Caco-2 (cell line): ENCODE measurements at regions not wholly inside any gene's neighbourhood (a gene's known extent, or its start where the extent isn't known, plus 50 kb on each side); places are given as distances from the start of the nearest gene placed in this dataset.

ENCODE experiments used
- BruUV-seq: library from RNA; stranded (reverse); fragments of 400-500 nt; replicated peaks from 2 replicates; lab custom pipeline; 2021; lab: Mats Ljungman, UMichigan
- CTCF ChIA-PET: fragments of 300-600 bp; sonication (Branson Sonifier 250); formaldehyde crosslinking; loops from one replicate; lab custom pipeline; 2022; ENCODE audit warnings: antibody characterized with exemption; lab: Charles Lee
- POLR2A ChIA-PET: fragments of 300-600 bp; sonication (Branson Sonifier 250); formaldehyde crosslinking; loops from one replicate; lab custom pipeline; 2022; ENCODE audit warnings: antibody characterized with exemption; lab: Charles Lee
- DNase-seq, 2 experiments: peaks; one replicate each; pipeline versions ENCODE4 v3.0.0 to v3.0.0-alpha.2; 2020 to 2022
- H3K27me3 ChIP-seq: replicated peaks from 2 replicates; pipeline ENCODE4 v1.6.0; 2011; ENCODE audit warnings: low read length; ENCODE audit not compliant: control insufficient read depth, insufficient read depth
- H3K36me3 ChIP-seq: 2 replicates; pipeline ENCODE4 v1.5.1; 2011; ENCODE audit warnings: low read length; ENCODE audit not compliant: control insufficient read depth, insufficient read depth
- H3K4me1 ChIP-seq: fragments of 250-450 bp; sonication (Bioruptor Pico); 2 replicates; pipeline ENCODE4 v1.5.1; 2020; ENCODE audit warnings: mild to moderate bottlenecking
- H3K4me3 ChIP-seq: 2 replicates; pipeline ENCODE4 v1.5.1; 2011; ENCODE audit warnings: low read depth, mild to moderate bottlenecking, control low read depth, low read length
- H3K9me3 ChIP-seq: fragments of 250-450 bp; sonication (Bioruptor Pico); 2 replicates; pipeline ENCODE4 v1.5.1; 2020; ENCODE audit warnings: mild to moderate bottlenecking, moderate library complexity
- H3K27ac Mint-ChIP-seq: one replicate; pipeline ENCODE4 v1.8.0; 2022; ENCODE audit warnings: mixed read lengths; ENCODE audit not compliant: unreplicated experiment
- H3K27me3 Mint-ChIP-seq: one replicate; pipeline ENCODE4 v1.8.0; 2022; ENCODE audit warnings: mixed read lengths; ENCODE audit not compliant: insufficient read depth, unreplicated experiment
- H3K36me3 Mint-ChIP-seq: one replicate; pipeline ENCODE4 v1.8.0; 2022; ENCODE audit warnings: mild to moderate bottlenecking, mixed read lengths; ENCODE audit not compliant: insufficient read depth, unreplicated experiment
- H3K4me1 Mint-ChIP-seq: one replicate; pipeline ENCODE4 v1.8.0; 2022; ENCODE audit warnings: low read depth, mixed read lengths; ENCODE audit not compliant: unreplicated experiment
- H3K4me3 Mint-ChIP-seq: one replicate; pipeline ENCODE4 v1.8.0; 2022; ENCODE audit warnings: mild to moderate bottlenecking, moderate library complexity, mixed read lengths; ENCODE audit not compliant: unreplicated experiment
- H3K9me3 Mint-ChIP-seq: one replicate; pipeline ENCODE4 v1.8.0; 2022; ENCODE audit warnings: mixed read lengths; ENCODE audit not compliant: unreplicated experiment
- CTCF ChIP-seq, 2 experiments: fragments of 200-600 bp in 1 of 2; IDR thresholded peaks; 1 replicate in 1 of 2; 2 replicates in 1 of 2; pipeline versions ENCODE4 v1.5.1 to v1.8.0; 2011 to 2022; ENCODE audit warnings: antibody characterized with exemption in 1 of 2, control low read depth in 1 of 2, inconsistent platforms in 1 of 2, low read depth in 1 of 2, low read length in 1 of 2, mild to moderate bottlenecking in 1 of 2, moderate library complexity in 1 of 2; ENCODE audit not compliant: insufficient read depth in 1 of 2, severe bottlenecking in 1 of 2, unreplicated experiment in 1 of 2
- intact Hi-C: fragments of 100-400 bp; cut with micrococcal nuclease; formaldehyde crosslinking; loops from one replicate; pipeline ENCODE4 v1.10.0; 2022; ENCODE audit not compliant: unreplicated experiment

GRCh38 chr1:58880592-58880991 is 96.7 kb upstream of the JUN start:
- Mint-ChIP-seq H3K36me3 (no peaks in the 10 kb centered on the region), H3K4me3 (no peak overlapping the region), H3K4me1 (peaks cover 26% of the 10 kb centered on the region), H3K27ac (no peak overlapping the region), H3K27me3 (no peaks in the 10 kb centered on the region), H3K9me3 (no peaks in the 10 kb centered on the region)
- no TSS peak for BruUV-seq
- peaks cover 32% of the 10 kb centered on the region for H3K4me1 ChIP-seq
- intact Hi-C loops: no loop called here
- TF ChIP-seq CTCF (IDR thresholded peaks at IDR 0.05; ENCODE audit: insufficient read depth in 1 of 2, low read depth in 1 of 2, low read length in 1 of 2, severe bottlenecking in 1 of 2, unreplicated experiment in 1 of 2): no peak
- CTCF ChIA-PET: interaction anchor here (0.6 kb wide), 1 partner anchor 120 kb away, joined by 3 read pairs; no protein-coding TSS in a partner anchor
- no peak overlapping the region for H3K4me3 ChIP-seq
- DNase-seq: no peak
- H3K27me3 ChIP-seq: no peaks in the 10 kb centered on the region
- POLR2A ChIA-PET: no interaction called here
- H3K36me3 ChIP-seq: no peaks in the 10 kb centered on the region
- H3K9me3 ChIP-seq: no peaks in the 10 kb centered on the region

DNA sequence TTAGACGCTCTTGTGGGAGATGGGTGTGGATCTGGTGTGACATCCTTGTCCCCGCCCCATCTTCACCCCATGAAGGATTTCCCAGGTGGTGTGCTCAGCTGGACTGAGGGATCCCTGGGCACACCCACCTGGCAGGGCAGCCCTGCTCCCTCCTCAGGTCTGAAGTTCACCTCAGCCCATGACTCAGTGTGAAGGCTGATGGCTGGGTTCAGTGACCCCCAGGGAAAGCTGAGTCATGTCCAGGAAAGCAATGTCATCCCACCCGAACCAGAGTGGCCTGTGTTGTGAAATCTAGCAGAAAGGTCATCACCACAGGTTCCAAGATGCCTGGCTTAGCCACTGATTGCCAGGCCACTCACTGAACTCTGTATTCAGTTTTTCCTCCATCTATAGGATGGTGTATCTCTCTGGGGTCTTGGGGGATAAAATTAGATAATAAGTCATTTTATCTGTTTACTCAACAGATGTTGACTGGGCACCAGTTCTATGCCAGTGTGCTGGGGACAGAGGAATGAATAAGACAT is 97.7 kb upstream of the JUN start:
- H3K27ac Mint-ChIP-seq: no peak overlapping the region
- intact Hi-C loops: no loop called here
- H3K4me1 Mint-ChIP-seq: peaks cover 30% of the 10 kb centered on the region
- H3K9me3 Mint-ChIP-seq: no peaks in the 10 kb centered on the region
- Histone ChIP-seq H3K9me3 (no peaks in the 10 kb centered on the region), H3K4me1 (peaks cover 41% of the 10 kb centered on the region), H3K27me3 (no peaks in the 10 kb centered on the region), H3K36me3 (no peaks in the 10 kb centered on the region), H3K4me3 (no peak overlapping the region)
- ChIA-PET POLR2A (no interaction called here), CTCF (no interaction called here)
- H3K4me3 Mint-ChIP-seq: no peak overlapping the region
- no peaks in the 10 kb centered on the region for H3K27me3 Mint-ChIP-seq
- DNase-seq: peak; percentile 43 to 73
- no peaks in the 10 kb centered on the region for H3K36me3 Mint-ChIP-seq
- TF ChIP-seq CTCF (IDR thresholded peaks at IDR 0.05; ENCODE audit: insufficient read depth in 1 of 2, low read depth in 1 of 2, low read length in 1 of 2, severe bottlenecking in 1 of 2, unreplicated experiment in 1 of 2): no peak
- BruUV-seq: no TSS peak

DNA sequence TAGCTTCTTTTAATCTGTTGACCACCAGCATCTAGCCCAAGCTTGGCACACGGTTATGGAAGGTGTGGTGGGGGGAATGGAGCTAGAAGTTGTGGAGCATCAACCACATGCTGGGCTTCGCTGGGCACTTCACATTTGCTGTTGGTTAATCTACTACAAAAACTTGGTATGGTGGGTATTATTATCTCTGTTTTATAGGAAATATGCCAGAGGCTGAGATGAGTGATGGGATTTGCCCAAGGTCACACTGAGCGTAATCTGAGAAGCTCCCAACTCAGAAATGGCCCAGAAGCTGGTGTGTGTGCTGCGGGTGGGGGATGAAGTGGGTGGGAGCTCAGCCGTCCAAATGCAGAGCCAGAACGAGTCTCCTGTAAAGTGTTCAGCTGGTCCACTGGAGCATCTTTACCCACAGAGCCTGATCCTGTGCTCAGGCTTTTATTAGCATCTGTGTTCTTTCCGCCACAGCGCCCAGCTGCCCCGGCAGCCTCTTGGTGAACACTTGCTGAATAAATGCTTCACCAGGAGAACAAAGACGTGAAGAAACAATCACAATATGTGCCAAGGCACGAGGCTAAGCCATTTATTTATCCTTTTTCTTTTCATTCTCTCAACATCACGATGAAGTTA is 98.6 kb upstream of the JUN start:
- H3K4me3 Mint-ChIP-seq: no peak overlapping the region
- no TSS peak for BruUV-seq
- ChIA-PET CTCF (no interaction called here), POLR2A (no interaction called here)
- H3K27ac Mint-ChIP-seq: no peak overlapping the region
- Histone ChIP-seq H3K4me3 (no peak overlapping the region), H3K4me1 (peaks cover 49% of the 10 kb centered on the region), H3K36me3 (no peaks in the 10 kb centered on the region), H3K27me3 (no peaks in the 10 kb centered on the region), H3K9me3 (no peaks in the 10 kb centered on the region)
- H3K36me3 Mint-ChIP-seq: no peaks in the 10 kb centered on the region
- no peaks in the 10 kb centered on the region for H3K9me3 Mint-ChIP-seq
- intact Hi-C loops: no loop called here
- no peak for DNase-seq
- TF ChIP-seq CTCF (IDR thresholded peaks at IDR 0.05; ENCODE audit: insufficient read depth in 1 of 2, low read depth in 1 of 2, low read length in 1 of 2, severe bottlenecking in 1 of 2, unreplicated experiment in 1 of 2): no peak
- H3K4me1 Mint-ChIP-seq: peaks cover 39% of the 10 kb centered on the region
- H3K27me3 Mint-ChIP-seq: no peaks in the 10 kb centered on the region
